Neural crest cell (in vitro differentiated cells): ENCODE measurements at regions not wholly inside any gene's neighbourhood (a gene's known extent, or its start where the extent isn't known, plus 50 kb on each side); places are given as distances from the start of the nearest gene placed in this dataset.
A peak's percentile ranks its signal among the peaks of the same experiment; 100 is the strongest.

Experiments used
- DNase-seq: peaks from one replicate; pipeline ENCODE4 v3.0.0; 2021; ENCODE audit warnings: low read depth, mixed read lengths, low spot score
- H3K27ac Mint-ChIP-seq: one replicate; pipeline ENCODE4 v1.8.0; 2021; ENCODE audit warnings: mild to moderate bottlenecking, mixed read lengths; ENCODE audit not compliant: unreplicated experiment
- H3K27me3 Mint-ChIP-seq: 2 replicates; pipeline ENCODE4 v1.8.0; 2021; ENCODE audit warnings: low read depth, mild to moderate bottlenecking, mixed read lengths
- H3K36me3 Mint-ChIP-seq: 2 replicates; pipeline ENCODE4 v1.8.0; 2021; ENCODE audit warnings: low read depth, mild to moderate bottlenecking, mixed read lengths
- H3K4me1 Mint-ChIP-seq: 2 replicates; pipeline ENCODE4 v1.8.0; 2021; ENCODE audit warnings: mixed read lengths
- H3K4me3 Mint-ChIP-seq: one replicate; pipeline ENCODE4 v1.8.0; 2021; ENCODE audit warnings: mild to moderate bottlenecking, mixed read lengths
- H3K9me3 Mint-ChIP-seq: 2 replicates; pipeline ENCODE4 v1.8.0; 2021; ENCODE audit warnings: mixed read lengths
- CTCF ChIP-seq: fragments of 200-600 bp; sonication (generic); conservative IDR thresholded peaks from 2 replicates; pipeline ENCODE4 v1.5.0; 2021; ENCODE audit warnings: antibody characterized with exemption, mild to moderate bottlenecking

GRCh38 chr12:126994599-126994998 lies 1272.4 kb upstream of the TMEM132C start:
- peaks cover 2% of the 10 kb centered on the region for H3K9me3 Mint-ChIP-seq

GRCh38 chr12:126998031-126998430 lies 1268.9 kb upstream of the TMEM132C start:
- TF ChIP-seq CTCF = no peak
- peaks cover 36% of the 10 kb centered on the region for H3K4me1 Mint-ChIP-seq
- H3K9me3 Mint-ChIP-seq = no peaks in the 10 kb centered on the region
- H3K27me3 Mint-ChIP-seq = no peaks in the 10 kb centered on the region
- no peaks in the 10 kb centered on the region for H3K36me3 Mint-ChIP-seq
- no peak overlapping the region for H3K27ac Mint-ChIP-seq
- DNase-seq = no peak
- H3K4me3 Mint-ChIP-seq = no peak overlapping the region

More at GRCh38 chr12:126994599-126994998, 1272.4 kb upstream of the TMEM132C start:
- no peak overlapping the region for H3K4me3 Mint-ChIP-seq
- H3K4me1 Mint-ChIP-seq = peaks cover 32% of the 10 kb centered on the region
- peaks cover 2% of the 10 kb centered on the region for H3K27me3 Mint-ChIP-seq
- TF ChIP-seq CTCF = no peak
- no peak overlapping the region for H3K27ac Mint-ChIP-seq
- no peak for DNase-seq
- H3K36me3 Mint-ChIP-seq = no peaks in the 10 kb centered on the region

- no peaks in the 10 kb centered on the region for H3K36me3 Mint-ChIP-seq
- H3K4me1 Mint-ChIP-seq = peaks cover 36% of the 10 kb centered on the region
- H3K27ac Mint-ChIP-seq = peak overlapping the region; percentile 46
- H3K9me3 Mint-ChIP-seq = no peaks in the 10 kb centered on the region
- peak overlapping the region; percentile 4 for H3K4me3 Mint-ChIP-seq
- H3K27me3 Mint-ChIP-seq = no peaks in the 10 kb centered on the region
- no peak for TF ChIP-seq CTCF
- DNase-seq = no peak
These were observed 1268.2 kb upstream of the TMEM132C start for GRCh38 chr12:126998747-126999285.

- H3K36me3 Mint-ChIP-seq = no peaks in the 10 kb centered on the region
- no peaks in the 10 kb centered on the region for H3K27me3 Mint-ChIP-seq
- DNase-seq = no peak
- no peaks in the 10 kb centered on the region for H3K9me3 Mint-ChIP-seq
- TF ChIP-seq CTCF = no peak
- H3K4me1 Mint-ChIP-seq = peaks cover 36% of the 10 kb centered on the region
- H3K4me3 Mint-ChIP-seq = no peak overlapping the region
- no peak overlapping the region for H3K27ac Mint-ChIP-seq
These were observed 1267.6 kb upstream of the TMEM132C start for GRCh38 chr12:126999352-126999751.

- peaks cover 2% of the 10 kb centered on the region for H3K4me1 Mint-ChIP-seq
- no peak for DNase-seq
- H3K27me3 Mint-ChIP-seq = no peaks in the 10 kb centered on the region
- no peaks in the 10 kb centered on the region for H3K9me3 Mint-ChIP-seq
- TF ChIP-seq CTCF = no peak
- no peaks in the 10 kb centered on the region for H3K36me3 Mint-ChIP-seq
- no peak overlapping the region for H3K27ac Mint-ChIP-seq
- H3K4me3 Mint-ChIP-seq = no peak overlapping the region
These were observed 1261.6 kb upstream of the TMEM132C start for GRCh38 chr12:127005406-127005805.
